BLaER1 treated with 17β-estradiol and CSF1 and Interleukin-3, amounts not matched to agents 10 nM and 100 nM (cell line): ENCODE measurements at regions not wholly inside any gene's neighbourhood (a gene's known extent, or its start where the extent isn't known, plus 50 kb on each side); places are given as distances from the start of the nearest gene placed in this dataset.

Source experiments
- H3K27ac ChIP-seq, 11 experiments: shearing (Covaris generic); formaldehyde crosslinking; 2 replicates each; pipeline ENCODE4 v1.8.1; 2022
- H3K27me3 ChIP-seq, 11 experiments: shearing (Covaris generic); formaldehyde crosslinking; 2 replicates each; pipeline ENCODE4 v1.8.1; 2022
- H3K36me3 ChIP-seq, 11 experiments: shearing (Covaris generic); formaldehyde crosslinking; 2 replicates each; pipeline ENCODE4 v1.8.1; 2022
- H3K4me1 ChIP-seq, 10 experiments: shearing (Covaris generic); formaldehyde crosslinking; 2 replicates each; pipeline ENCODE4 v1.8.1; 2022
- H3K4me2 ChIP-seq, 11 experiments: shearing (Covaris generic); formaldehyde crosslinking; 2 replicates each; pipeline ENCODE4 v1.8.1; 2022
- H3K4me3 ChIP-seq, 10 experiments: shearing (Covaris generic); formaldehyde crosslinking; 2 replicates each; pipeline ENCODE4 v1.8.1; 2022
- H3K9ac ChIP-seq, 11 experiments: shearing (Covaris generic); formaldehyde crosslinking; 2 replicates each; pipeline ENCODE4 v1.8.1; 2022
- H3K9me3 ChIP-seq, 11 experiments: shearing (Covaris generic); formaldehyde crosslinking; replicated peaks in 1 of 11; 2 replicates each; pipeline ENCODE4 v1.8.1; 2022
- H4K20me1 ChIP-seq, 11 experiments: shearing (Covaris generic); formaldehyde crosslinking; 2 replicates each; pipeline ENCODE4 v1.8.1; 2022
- Cebpa-rat ChIP-seq, 11 experiments: shearing (Covaris generic); IDR thresholded peaks; 2 replicates each; pipeline ENCODE4 v1.8.1; 2022

GRCh38 chr13:76685938-76686337 is 200.3 kb downstream of the KCTD12 start:
- Histone ChIP-seq H3K9ac (no peak overlapping the region), H3K36me3 (no peaks in the 10 kb centered on the region), H3K27ac (no peak overlapping the region), H3K9me3 (peaks cover 0 to 10% (median 0%) of the 10 kb centered on the region in 11 experiments; a peak in 7 of 22 replicates), H3K4me3 (no peak overlapping the region), H3K4me1 (peaks cover 0 to 30% (median 0%) of the 10 kb centered on the region in 10 experiments; a peak in 8 of 20 replicates), H3K4me2 (no peak overlapping the region), H4K20me1 (no peaks in the 10 kb centered on the region), H3K27me3 (no peaks in the 10 kb centered on the region)
- no peak for TF ChIP-seq Cebpa-rat (IDR thresholded peaks at IDR 0.05)

DNA sequence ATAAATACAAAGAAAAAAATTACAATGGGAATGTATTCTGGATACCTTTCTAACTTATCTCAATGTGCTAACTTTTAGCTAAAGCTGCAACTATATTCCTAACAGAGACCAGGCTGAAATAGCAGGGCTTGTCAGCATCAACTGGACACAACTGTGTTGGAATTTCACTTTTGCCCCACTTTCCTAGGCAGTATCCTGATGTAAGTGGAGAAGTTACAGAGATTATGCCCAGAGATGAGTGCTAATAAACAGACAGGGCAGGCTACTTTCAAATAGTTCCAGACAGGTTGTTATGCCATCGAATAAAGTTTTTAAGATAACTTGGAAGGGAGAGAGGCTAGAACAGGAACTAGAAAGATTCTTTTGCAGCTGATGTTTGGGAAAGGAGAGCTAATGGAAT is 201.9 kb downstream of the KCTD12 start:
- Histone ChIP-seq H3K36me3 (no peaks in the 10 kb centered on the region), H3K4me1 (peaks cover 0 to 30% (median 0%) of the 10 kb centered on the region in 10 experiments; a peak in 8 of 20 replicates), H3K4me2 (no peak overlapping the region), H3K27me3 (no peaks in the 10 kb centered on the region), H3K9ac (no peak overlapping the region), H3K4me3 (no peak overlapping the region), H3K9me3 (peaks cover 0 to 7% (median 0%) of the 10 kb centered on the region in 11 experiments; a peak in 7 of 22 replicates), H3K27ac (no peak overlapping the region), H4K20me1 (no peaks in the 10 kb centered on the region)
- no peak for TF ChIP-seq Cebpa-rat (IDR thresholded peaks at IDR 0.05)

GRCh38 chr13:76683854-76684253 is 202.4 kb downstream of the KCTD12 start:
- Histone ChIP-seq H3K9me3 (peaks cover 0 to 2% (median 0%) of the 10 kb centered on the region in 11 experiments; a peak in 5 of 22 replicates), H4K20me1 (no peaks in the 10 kb centered on the region), H3K27ac (no peak overlapping the region), H3K4me3 (no peak overlapping the region), H3K27me3 (no peaks in the 10 kb centered on the region), H3K4me2 (no peak overlapping the region), H3K4me1 (peaks cover 0 to 30% (median 0%) of the 10 kb centered on the region in 10 experiments; a peak in 8 of 20 replicates), H3K36me3 (no peaks in the 10 kb centered on the region), H3K9ac (no peak overlapping the region)
- TF ChIP-seq Cebpa-rat (IDR thresholded peaks at IDR 0.05), result no peak

DNA sequence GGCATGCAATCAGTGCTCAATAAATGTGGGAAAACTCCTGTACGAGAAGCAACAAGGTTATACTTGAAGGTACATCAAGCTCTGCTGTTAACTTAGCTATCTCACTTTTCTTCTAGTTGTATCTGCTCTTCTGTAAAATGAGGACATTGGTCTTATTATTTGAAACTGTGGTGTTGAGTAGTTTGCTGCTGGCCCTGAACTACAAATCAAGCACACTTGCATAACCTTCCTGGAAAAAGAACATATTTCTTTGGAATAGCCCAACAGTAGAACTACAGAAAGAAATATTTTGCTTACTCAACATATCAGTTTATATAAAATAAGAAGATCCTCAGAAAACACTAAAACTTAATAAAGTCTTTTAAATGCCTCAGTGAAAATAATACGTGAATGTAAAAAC is 203.0 kb downstream of the KCTD12 start:
- Histone ChIP-seq H3K36me3 (no peaks in the 10 kb centered on the region), H3K4me3 (no peak overlapping the region), H4K20me1 (no peaks in the 10 kb centered on the region), H3K4me2 (no peak overlapping the region), H3K4me1 (peaks cover 0 to 29% (median 0%) of the 10 kb centered on the region in 10 experiments; a peak in 8 of 20 replicates), H3K27ac (no peak overlapping the region), H3K9me3 (no peaks in the 10 kb centered on the region), H3K27me3 (no peaks in the 10 kb centered on the region), H3K9ac (no peak overlapping the region)
- no peak for TF ChIP-seq Cebpa-rat (IDR thresholded peaks at IDR 0.05)

GRCh38 chr13:76680112-76680511 is 206.1 kb downstream of the KCTD12 start:
- Histone ChIP-seq H3K27ac (no peak overlapping the region), H3K9me3 (no peaks in the 10 kb centered on the region), H3K4me1 (peaks cover 0 to 16% (median 0%) of the 10 kb centered on the region in 10 experiments; a peak in 7 of 20 replicates), H3K9ac (no peak overlapping the region), H3K4me2 (no peak overlapping the region), H3K4me3 (no peak overlapping the region), H4K20me1 (no peaks in the 10 kb centered on the region), H3K27me3 (no peaks in the 10 kb centered on the region), H3K36me3 (no peaks in the 10 kb centered on the region)
- no peak for TF ChIP-seq Cebpa-rat (IDR thresholded peaks at IDR 0.05)

GRCh38 chr13:76677043-76677442 is 209.2 kb downstream of the KCTD12 start:
- no peak overlapping the region for H3K4me3 ChIP-seq
- no peak overlapping the region for H3K9ac ChIP-seq
- H3K4me2 ChIP-seq, result no peak overlapping the region
- H3K9me3 ChIP-seq, result peaks cover 0 to 16% (median 0%) of the 10 kb centered on the region in 11 experiments; a peak in 6 of 22 replicates
- H3K27ac ChIP-seq, result no peak overlapping the region
- peaks cover 0 to 10% (median 0%) of the 10 kb centered on the region in 10 experiments; a peak in 7 of 20 replicates for H3K4me1 ChIP-seq
- no peak for TF ChIP-seq Cebpa-rat (IDR thresholded peaks at IDR 0.05)
- no peaks in the 10 kb centered on the region for H3K27me3 ChIP-seq
- no peaks in the 10 kb centered on the region for H4K20me1 ChIP-seq
- H3K36me3 ChIP-seq, result no peaks in the 10 kb centered on the region

DNA sequence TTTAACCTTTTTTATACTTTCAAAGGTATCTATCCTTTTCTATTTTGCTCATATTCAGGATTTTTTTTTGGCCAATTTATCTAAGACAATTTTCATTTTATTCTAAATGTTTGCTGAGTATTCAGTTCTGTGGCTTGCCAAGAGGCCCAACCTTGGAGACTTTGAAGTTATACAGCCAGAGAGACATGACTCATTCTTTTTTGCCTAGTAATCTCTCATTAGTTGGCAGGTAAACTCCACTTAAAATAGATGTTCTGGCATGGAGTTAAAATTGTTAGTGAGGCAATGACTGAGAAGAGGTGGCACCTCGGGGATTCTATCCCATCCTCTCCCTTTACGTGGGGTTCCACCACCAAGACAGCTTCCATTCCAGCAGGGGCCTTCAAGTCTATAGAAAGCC is 213.8 kb downstream of the KCTD12 start:
- Histone ChIP-seq H3K4me1 (peaks cover 0 to 39% (median 1%) of the 10 kb centered on the region in 10 experiments; a peak in 7 of 20 replicates), H3K36me3 (no peaks in the 10 kb centered on the region), H3K27me3 (no peaks in the 10 kb centered on the region), H4K20me1 (no peaks in the 10 kb centered on the region), H3K27ac (no peak overlapping the region), H3K4me2 (no peak overlapping the region), H3K9ac (no peak overlapping the region), H3K9me3 (peaks cover 0 to 16% (median 0%) of the 10 kb centered on the region in 11 experiments; a peak in 6 of 22 replicates), H3K4me3 (no peak overlapping the region)
- no peak for TF ChIP-seq Cebpa-rat (IDR thresholded peaks at IDR 0.05)

DNA sequence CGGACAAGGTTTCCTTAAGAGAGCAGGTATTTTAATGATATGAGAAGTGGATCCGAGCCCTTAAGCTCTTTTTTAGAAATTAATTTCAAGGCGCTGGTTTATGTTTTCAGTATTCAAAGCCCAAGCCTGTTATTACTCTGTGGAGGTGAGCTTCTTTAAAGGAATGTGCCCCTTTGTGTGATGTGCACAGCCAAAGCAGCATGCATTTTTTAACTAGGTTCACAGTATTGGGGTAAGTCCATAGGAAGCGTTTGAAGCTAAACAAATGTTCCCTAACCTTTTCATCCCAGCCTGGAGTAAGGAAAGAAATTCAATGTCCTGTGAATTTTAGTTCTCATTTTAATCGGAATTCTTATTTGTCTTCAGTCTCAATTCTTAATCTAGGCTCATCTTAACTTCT is 217.5 kb downstream of the KCTD12 start:
- H4K20me1 ChIP-seq, result no peaks in the 10 kb centered on the region
- peaks cover 0 to 74% (median 3%) of the 10 kb centered on the region in 10 experiments; a peak in 8 of 20 replicates for H3K4me1 ChIP-seq
- H3K9me3 ChIP-seq, result peaks cover 0 to 12% (median 0%) of the 10 kb centered on the region in 11 experiments; a peak in 6 of 22 replicates
- H3K4me3 ChIP-seq, result no peak overlapping the region
- no peak overlapping the region for H3K9ac ChIP-seq
- peak overlapping the region in 3 of 11 experiments; percentile 6 to 60 (median 60); a peak in 4 of 22 replicates for H3K4me2 ChIP-seq
- H3K27ac ChIP-seq, result 0 out of 22 replicates have a peak overlapping the region, but pooled peaks of 1 of the 11 experiments have one; percentile 6
- TF ChIP-seq Cebpa-rat (IDR thresholded peaks at IDR 0.05), result no peak
- H3K27me3 ChIP-seq, result no peaks in the 10 kb centered on the region
- H3K36me3 ChIP-seq, result no peaks in the 10 kb centered on the region

- TF ChIP-seq Cebpa-rat (IDR thresholded peaks at IDR 0.05), result no peak
- Histone ChIP-seq H3K4me2 (peak overlapping the region in 4 of 11 experiments; percentile 6 to 60 (median 33); a peak in 5 of 22 replicates), H3K27ac (peak overlapping the region in 2 of 11 experiments; percentile 6 to 11; a peak in 3 of 22 replicates), H3K4me3 (no peak overlapping the region), H3K9me3 (peaks cover 0 to 6% (median 0%) of the 10 kb centered on the region in 11 experiments; a peak in 4 of 22 replicates), H3K4me1 (peaks cover 0 to 80% (median 3%) of the 10 kb centered on the region in 10 experiments; a peak in 8 of 20 replicates), H3K27me3 (no peaks in the 10 kb centered on the region), H3K36me3 (no peaks in the 10 kb centered on the region), H3K9ac (no peak overlapping the region), H4K20me1 (no peaks in the 10 kb centered on the region)
Measured at GRCh38 chr13:76668141-76668540, 218.1 kb downstream of the KCTD12 start.

DNA sequence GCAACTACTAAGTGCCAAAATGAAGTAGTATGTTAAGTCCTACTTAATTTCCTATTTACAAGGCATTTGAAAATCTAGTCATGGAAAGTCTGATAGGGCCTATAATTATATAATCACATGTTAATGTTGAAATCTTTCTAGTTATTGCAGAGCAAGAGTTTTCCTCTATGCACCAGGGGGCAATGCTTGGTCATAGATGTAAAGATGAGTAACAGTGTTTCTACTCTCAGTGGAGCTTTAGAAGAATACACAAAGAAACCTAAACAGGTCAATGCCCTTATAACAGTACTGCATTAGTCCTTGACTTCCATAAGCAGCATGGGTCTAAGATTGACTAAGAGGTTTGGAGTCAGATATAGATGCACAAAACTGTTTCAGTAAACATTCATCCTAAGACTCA is 218.7 kb downstream of the KCTD12 start:
- H4K20me1 ChIP-seq, result no peaks in the 10 kb centered on the region
- H3K4me3 ChIP-seq, result no peak overlapping the region
- H3K9me3 ChIP-seq, result peaks cover 0 to under 1% (median 0%) of the 10 kb centered on the region in 11 experiments; a peak in 2 of 22 replicates
- peak overlapping the region in 2 of 11 experiments; percentile 6 to 11; a peak in 2 of 22 replicates for H3K27ac ChIP-seq
- no peak overlapping the region for H3K9ac ChIP-seq
- H3K4me1 ChIP-seq, result peaks cover 0 to 86% (median 3%) of the 10 kb centered on the region in 10 experiments; a peak in 8 of 20 replicates
- H3K4me2 ChIP-seq, result peak overlapping the region in 4 of 11 experiments; percentile 6 to 60 (median 33); a peak in 5 of 22 replicates
- H3K27me3 ChIP-seq, result no peaks in the 10 kb centered on the region
- no peak for TF ChIP-seq Cebpa-rat (IDR thresholded peaks at IDR 0.05)
- H3K36me3 ChIP-seq, result no peaks in the 10 kb centered on the region
